Germinal center (tissue), 1 donor: ENCODE measurements at regions not wholly inside any gene's neighbourhood (a gene's known extent, or its start where the extent isn't known, plus 50 kb on each side); places are given as distances from the start of the nearest gene placed in this dataset.

ENCODE experiments used
- DNase-seq: peaks from one replicate; pipeline ENCODE4 v3.0.0; 2012; ENCODE audit warnings: mixed read lengths, low spot score

DNA sequence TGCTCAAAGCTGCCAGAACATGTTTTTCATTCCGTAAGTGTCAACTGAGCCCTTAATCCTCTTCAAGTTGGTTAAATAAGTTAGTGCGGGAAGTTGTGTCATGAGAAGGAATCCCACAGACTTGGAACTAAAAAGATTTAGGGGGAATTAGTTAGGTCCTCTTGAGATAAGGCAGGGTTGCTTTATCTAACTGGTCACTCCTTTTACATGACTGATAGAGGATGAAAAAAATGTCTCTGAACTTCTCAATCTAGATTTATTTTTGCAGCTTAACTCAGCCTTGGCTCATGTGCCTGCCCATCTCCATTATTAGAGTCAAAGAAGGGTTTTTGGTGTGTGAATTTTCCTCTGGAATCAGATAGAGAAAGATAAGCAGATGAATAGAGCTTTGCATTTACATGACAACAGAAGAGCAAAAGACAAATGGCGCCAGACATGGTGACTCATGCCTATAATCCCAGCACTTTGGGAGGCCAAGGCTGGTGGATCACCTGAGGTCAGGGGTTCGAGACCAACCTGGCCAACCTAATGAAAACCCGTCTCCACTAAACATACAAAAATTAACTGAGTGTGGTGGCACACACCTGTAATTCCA, 882.9 kb downstream of the RPA4 start:
- DNase-seq, result no peak

DNA sequence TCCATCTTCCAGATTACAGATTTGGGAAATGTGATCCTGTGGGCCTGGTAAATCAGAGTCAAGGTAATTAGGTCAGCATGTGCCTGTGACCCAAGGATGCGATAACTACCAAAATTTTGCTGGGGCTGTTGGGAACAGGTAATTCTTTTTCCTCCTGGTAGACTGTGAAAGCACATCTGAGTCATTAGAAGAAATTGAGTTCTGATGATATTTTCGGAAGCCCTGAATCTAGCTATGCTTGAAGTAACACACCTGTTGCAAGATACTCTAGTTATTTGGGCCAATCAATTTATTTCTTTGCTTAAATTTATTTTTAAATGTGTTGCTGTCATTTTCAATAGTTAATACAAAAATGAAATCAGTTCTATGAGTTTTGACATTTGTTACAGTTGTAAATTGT, 903.6 kb downstream of the RPA4 start:
- DNase-seq, result no peak

DNA sequence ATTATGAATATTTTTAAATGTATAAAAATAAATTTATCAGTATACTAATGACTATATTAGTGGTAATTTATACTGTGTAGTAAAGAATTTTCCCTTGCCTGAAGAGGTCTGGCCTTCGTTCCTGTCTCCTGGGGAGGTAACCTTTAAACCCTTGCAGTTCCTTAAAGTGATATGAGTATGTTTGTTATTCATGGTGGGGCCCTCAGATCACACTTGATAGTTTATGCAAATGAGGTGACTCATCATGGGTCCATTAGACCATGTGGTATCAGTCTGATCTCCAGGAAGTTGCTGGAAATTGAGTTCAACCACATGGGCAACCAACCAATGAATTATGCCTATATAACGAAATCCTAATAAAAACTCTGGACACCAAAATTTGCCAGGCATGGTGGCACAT, 904.1 kb downstream of the RPA4 start:
- no peak for DNase-seq

DNA sequence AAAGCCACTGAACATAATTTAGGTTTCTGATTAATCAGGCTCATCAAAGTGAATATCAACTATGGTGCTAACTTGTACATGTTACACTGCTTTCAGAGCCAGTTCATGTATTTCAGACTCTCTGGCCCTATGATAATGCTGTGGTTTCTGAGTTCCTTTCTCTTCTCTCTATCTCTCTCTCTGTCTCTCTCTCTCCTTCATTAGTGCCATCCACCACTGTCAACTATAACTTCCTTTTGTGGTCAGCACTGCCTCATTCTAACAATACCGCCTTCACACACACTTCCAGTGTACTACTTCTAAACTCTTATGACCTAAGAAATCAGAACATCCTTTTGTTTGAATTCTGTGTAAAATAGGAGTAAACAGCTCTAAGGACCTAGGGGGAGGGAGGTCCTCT, 907.1 kb downstream of the RPA4 start:
- no peak for DNase-seq

DNA sequence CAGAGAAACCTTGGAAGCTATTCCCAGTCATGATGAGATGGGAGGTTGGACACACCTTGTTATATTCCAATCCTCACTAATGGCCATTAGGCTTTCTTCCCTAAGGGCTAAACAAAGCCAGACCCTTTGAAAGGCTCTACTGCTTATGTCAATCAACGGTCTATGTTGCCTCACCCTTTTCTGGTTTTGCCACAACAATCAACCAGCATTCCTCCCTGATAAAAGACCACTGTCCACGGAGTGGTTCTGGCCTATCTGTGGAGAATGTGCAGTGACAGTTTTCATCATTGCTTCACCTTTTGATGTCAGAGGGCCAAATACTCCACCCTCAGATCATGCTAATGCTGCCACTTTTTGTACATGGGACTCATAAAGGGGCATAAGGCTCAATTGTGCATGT, 913.4 kb downstream of the RPA4 start:
- no peak for DNase-seq

DNA sequence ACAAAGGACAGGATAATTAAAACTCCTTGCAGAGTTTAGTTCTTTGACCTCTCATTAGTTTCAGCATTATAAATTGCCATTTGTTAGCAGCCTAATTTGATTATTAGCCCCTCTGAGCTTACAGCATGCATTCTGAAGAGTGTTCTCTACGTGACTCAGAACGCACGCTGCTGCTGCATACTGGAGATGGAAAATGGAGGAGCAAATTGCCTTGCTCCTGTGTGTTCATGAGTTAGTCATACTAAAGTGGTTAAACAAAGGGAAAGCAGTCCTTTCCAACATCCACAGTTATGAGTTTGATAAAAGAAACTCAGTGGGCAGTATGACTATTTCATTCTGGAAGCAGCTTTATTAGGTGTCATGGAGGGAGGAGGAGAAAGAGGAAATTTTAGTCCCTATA, 922.5 kb downstream of the RPA4 start:
- no peak for DNase-seq

DNA sequence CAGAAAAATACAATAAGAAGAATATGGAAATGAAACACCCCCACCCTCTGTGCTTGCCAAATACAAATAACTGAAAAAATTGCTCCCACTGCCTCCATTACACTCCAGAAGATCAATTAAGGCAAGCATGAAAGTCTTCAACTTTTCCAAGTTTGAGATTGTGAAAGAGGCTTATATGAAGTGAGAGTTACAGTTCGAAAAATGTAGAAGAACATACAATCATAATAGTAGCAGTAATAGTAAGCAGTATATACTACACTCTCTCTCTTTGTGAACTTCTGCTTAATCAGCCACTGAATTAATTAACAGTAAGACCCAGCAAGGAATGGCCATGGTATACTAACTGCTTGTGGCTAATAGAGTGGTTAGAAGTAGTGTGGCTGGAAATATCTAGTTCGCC, 923.2 kb downstream of the RPA4 start:
- DNase-seq, result no peak

DNA sequence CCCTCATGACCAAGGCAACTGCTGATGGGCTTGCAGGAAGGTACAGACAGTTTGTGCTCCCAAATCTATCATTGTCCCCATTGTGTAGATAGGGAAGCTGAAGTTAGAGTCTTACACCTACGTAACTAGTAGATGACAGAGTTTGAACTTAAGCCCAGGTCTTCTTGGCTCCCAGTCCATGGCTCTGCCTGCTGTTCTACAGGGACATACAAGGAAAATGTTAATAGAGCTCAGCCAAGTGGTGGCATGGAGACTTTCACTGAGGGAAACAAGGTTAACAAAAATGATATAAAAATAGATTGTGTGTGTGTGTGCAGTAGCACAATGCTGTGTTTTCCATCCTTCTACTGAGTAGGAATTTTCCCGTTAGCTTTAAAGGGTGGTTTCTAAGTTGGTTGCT, 936.5 kb downstream of the RPA4 start:
- DNase-seq, result no peak

DNA sequence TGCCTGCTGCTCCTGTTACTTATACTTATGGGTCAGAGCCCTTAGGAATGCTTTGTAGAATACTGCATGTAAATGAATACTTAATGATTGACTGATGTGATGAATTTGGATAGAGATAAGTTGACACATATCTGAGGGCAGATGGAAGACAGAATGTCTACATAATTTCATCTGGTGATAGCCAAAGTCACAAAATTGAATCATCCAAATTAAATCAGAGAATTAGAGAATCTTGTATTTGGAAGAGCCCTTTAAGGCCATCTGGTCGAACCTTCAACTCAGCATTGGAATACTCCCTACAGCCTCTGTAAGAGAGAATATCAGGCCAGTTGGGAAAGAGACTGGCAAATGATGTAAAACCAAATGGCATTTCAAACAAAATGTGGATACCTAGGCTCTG, 944.8 kb downstream of the RPA4 start:
- no peak for DNase-seq

DNA sequence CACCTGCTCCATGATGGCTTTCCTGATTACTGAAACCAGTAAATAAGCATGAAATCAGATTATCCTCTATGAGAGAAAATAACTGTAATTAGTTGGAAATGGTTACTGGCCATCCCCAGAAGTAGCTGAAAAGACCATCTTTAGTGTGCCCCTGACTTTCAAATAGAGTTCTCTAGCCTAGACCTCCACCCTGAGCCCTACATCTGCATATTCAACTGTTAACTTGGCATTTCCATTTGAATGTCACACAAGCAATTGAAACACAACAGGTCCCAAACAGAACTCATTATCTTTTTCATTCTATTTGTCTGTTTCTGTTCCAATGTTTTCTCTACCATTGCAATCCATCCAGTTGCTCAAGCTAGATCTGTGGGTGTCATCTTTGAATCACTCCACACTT, 952.3 kb downstream of the RPA4 start:
- DNase-seq, result no peak

DNA sequence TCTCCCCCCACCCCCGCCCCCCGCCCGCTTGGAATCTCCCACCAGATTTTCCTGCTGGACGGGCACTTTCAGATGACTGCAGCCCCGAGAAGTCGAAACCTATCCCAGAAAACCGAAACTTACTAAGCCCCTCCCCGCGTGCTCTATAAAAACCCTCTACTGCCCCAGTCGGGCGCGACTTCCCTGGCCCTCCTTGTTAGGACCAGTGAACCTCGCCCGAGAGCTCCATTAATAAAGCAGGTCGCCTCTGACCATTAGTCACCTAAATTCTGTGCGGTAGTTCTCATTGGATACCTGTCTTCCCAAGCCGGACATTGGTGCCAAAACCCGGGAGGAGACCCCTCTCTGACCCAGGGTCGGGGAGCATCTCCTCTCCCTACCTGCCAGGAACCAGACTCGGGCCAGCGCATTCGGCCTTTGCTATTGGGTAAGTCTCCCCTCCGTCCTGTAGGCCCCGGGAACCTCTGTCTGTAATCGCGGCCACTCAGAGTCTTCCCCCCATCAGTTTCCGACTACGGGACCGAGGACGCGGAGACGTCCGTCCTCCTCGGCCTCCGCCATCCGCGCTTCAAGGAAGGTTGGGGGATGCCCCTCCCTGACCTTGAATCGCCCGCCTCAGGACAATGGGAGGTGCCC, 958.0 kb downstream of the RPA4 start:
- DNase-seq, result no peak

DNA sequence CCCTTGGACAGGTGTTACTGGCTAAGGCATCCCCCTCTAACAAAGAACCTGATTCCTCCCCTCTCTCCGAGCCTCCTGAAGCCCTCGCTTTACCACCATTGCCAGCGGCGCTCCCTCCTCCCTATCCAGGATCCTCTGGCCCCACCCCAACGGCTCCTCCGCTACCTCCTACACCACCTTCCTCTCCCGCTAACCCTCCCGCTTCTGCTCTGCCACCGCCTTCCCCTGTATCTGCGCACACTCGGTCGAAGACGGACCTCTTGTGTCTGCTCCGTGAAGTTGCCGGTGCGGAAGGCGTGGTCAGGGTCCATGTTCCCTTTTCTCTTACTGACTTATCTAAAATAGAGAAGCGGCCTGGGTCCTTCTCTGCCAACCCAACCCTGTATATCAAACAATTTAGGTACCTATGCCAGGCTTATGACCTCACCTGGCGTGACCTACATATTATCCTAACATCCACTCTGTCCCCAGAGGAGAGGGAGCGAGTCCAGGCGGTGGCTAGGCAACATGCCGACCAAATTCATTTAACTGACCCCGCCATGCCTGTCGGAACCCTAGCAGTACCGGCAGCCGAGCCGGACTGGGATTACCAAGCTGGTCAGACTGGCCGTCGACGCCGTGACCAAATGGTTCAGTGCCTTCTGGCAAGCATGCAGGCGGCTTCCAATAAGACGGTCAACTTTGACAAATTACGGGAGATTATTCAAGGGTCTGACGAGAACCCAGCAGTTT, 958.9 kb downstream of the RPA4 start:
- no peak for DNase-seq

DNA sequence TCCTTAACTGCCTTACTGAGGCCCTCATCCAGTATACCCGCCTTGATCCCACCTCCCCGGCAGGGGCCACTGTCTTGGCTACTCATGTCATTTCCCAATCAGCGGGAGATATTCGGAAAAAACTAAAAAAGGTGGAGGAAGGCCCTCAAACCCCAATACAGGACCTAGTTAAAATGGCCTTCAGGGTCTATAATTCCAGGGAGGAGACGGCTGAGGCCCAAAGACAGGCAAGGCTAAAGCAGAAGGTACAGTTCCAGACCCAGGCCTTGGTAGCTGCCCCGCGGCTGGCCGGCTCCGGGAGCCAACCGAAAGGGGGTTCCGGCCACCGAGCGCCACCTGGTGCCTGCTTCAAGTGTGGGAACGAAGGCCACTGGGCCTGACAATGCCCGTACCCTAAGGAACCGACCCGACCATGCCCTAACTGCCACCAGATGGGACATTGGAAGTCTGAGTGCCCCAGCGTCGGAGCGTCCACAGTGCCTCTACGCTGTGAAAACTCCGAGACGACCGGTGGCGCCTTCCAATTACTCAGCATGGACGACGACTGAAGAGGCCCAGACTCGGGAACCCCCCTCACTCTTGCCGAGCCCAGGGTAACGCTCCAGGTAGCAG, 959.6 kb downstream of the RPA4 start:
- DNase-seq, result no peak

DNA sequence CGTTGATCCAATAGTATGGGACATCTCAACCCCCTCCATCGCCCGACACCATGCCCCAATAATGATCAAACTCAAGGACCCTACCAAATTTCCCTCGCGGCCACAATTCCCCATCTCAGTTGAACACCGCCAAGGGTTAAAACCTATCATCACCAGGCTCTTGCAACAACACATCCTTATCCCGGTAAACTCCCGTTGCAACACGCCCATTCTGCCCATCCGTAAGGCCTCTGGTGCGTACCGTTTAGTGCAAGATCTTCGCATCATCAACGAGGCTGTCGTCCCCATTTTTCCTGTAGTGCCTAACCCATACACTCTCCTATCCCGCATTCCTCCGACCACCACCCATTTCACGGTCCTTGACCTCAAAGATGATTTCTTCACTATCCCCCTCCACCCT, 960.5 kb downstream of the RPA4 start:
- DNase-seq, result no peak

DNA sequence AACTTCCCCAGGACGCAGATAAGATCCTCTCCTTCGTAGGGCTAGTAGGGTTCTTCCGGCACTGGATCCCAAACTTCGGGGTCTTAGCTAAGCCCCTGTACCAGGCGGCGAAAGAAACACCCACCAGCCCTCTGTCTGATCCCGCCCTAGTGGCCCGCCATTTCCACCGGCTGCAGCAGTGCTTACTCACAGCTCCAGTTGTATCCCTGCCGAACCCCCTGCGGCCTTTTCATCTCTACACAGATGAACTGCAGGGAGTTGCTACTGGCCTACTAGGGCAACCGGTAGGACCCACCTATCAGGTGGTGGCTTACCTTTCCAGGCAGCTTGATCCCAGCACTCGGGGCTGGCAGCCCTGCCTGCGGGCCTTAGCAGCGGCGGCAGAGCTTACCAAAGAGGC, 961.2 kb downstream of the RPA4 start:
- no peak for DNase-seq

DNA sequence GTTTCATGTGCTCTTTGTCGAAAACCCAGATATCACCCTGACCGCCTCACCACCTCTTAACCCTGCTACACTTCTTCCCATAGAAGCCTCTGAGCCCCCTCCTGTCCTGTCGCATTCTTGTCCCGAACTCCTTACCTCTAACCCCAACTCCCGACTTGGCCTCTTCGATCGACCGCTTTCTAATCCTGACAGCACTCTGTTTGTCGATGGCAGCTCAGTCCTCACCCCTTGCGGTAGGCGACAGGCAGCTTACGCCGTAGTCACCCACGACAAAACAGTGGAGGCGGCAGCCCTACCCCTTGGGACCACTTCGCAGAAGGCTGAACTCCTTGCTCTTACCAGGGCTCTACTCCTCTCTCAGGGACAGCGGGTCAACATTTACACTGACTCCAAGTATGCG, 961.7 kb downstream of the RPA4 start:
- DNase-seq, result no peak

DNA sequence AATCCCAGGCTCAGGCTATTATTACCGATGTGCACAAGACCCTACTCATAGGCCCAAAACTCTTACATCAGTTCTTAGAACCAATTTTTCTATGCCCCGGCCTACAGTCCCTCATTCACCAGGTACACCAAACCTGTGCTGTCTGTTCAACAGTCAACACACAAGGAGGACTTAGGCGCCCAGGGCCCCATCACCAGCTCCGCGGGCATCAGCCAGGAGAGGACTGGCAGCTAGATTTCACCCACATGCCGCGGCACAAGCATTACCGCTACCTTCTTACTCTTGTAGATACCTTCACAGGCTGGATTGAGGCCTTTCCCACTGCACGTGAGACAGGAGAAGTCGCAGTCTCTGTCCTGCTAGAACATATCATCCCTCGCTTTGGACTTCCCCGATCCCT, 962.5 kb downstream of the RPA4 start:
- no peak for DNase-seq

DNA sequence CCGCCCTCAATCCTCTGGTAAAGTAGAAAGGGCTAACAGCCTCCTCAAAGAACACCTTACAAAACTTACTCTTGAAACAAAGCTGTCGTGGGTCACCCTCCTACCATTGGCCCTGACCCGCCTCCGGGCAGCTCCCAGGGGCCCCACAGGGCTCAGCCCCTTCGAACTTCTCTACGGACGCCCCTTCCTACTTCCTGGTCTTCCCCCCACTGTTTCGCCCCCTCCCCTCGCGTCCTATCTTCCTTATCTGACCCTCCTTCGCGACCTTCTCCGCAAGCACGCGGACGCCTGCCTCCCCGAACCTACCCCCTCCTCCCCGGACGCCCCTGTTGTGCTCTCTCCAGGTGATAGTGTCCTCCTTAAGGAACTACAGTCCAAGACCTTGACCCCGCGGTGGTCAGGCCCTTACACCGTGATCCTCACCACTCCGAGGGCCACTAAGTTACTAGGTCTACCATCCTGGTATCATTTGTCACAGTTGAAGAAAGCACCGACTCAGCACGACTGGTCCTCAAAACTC, 963.1 kb downstream of the RPA4 start:
- no peak for DNase-seq

DNA sequence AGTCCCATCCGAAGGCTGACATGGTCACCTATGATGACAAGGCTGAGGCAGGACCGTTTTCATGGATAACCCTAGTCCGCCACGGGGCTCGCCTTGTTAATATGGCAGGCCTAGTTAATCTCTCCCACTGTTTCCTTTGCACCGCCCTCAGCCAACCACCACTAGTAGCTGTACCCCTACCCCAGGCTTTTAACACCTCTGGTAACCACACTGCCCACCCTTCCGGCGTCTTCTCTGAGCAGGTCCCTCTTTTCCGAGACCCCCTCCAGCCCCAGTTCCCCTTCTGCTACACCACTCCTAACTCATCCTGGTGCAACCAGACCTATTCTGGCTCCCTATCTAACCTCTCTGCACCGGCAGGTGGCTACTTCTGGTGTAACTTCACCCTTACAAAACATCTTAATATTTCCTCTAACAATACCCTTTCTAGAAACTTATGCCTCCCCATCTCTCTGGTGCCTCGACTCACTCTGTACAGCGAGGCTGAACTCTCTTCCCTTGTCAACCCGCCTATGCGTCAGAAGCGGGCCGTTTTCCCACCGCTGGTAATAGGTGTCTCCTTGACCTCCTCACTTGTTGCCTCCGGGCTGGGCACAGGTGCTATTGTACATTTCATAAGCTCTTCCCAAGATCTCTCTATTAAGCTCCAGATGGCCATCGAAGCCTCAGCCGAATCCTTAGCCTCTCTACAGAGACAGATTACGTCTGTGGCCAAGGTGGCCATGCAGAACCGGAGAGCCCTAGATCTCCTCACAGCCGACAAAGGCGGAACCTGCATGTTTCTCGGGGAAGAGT, 964.4 kb downstream of the RPA4 start:
- DNase-seq, result no peak

DNA sequence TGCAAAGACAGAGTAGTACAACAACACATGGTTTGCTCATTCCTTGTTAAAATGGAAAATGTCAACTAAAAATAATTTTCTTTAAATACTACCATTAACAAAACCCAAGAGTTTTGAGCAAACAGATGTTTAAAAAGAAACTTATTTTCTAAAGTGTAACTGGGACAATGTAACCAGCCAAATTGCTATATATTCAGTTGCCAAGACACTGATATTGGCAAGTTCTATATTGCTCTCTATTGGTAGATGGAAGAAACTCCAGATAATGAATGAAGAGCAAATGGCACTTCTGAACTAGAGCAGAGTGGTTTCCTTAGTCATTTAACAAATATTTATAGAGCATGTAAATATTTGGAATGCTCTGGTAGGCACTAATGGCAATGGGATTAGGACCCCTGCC, 966.2 kb downstream of the RPA4 start:
- no peak for DNase-seq

DNA sequence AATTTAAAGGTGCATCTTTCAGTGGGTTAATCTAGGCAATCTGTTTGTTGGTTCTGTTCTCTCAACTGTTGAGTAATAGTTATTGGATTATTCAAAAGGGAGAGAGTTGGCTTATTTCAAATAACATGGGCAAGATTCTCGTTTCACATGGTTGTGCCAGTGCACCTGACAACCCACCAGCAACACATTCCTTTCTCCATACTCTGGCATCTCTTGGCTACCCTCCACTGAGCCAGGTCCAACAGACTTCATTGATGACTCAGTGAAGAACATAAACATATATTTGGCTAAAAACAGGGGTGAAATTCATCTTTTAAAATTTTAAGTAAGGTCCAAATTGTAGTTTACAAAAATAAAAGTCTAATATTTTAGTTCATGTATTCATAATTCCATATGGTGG, 967.2 kb downstream of the RPA4 start:
- no peak for DNase-seq

DNA sequence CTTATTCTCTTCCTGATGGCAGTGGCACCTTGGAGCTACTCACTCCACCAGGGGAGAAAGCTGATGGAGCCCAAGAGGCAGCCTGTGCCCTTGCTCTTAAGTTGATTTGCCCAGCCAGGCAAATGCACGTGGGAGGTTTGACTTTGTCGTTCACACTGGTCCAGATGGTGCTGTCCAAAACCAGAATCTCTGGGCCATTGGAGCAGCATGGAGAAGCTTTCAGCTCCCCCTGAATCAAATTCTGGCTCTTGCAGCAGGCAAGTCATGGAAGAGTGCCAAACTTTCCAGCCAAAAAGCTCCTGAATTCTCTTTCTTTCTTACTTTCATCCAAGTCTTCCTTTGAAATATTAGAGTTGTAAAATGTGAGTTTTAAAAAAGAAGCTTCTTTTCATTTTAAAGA, 970.4 kb downstream of the RPA4 start:
- DNase-seq, result no peak
